Activated T-helper 1 cell treated with anti-CD3 and anti-CD28 coated beads, Interleukin-12 subunit alpha, Interleukin-12 subunit beta, Interleukin-2, Interleukin-4 antibody, amounts not matched to agents 30 ng/mL and 10 ng/mL and 1 ng/mL, durations not matched to agents 14 hours and 24 hours and 36 hours (primary cell): ENCODE measurements at regions not wholly inside any gene's neighbourhood (a gene's known extent, or its start where the extent isn't known, plus 50 kb on each side); places are given as distances from the start of the nearest gene placed in this dataset.

ENCODE experiments used
- DNase-seq: peaks from one replicate; pipeline ENCODE4 v3.0.0; 2021; ENCODE audit warnings: low spot score
- H3K27ac Mint-ChIP-seq: one replicate; pipeline ENCODE4 v1.8.0; 2021; ENCODE audit warnings: mild to moderate bottlenecking, mixed read lengths
- H3K27me3 Mint-ChIP-seq: one replicate; pipeline ENCODE4 v1.8.0; 2022; ENCODE audit warnings: mild to moderate bottlenecking, moderate library complexity, mixed read lengths; ENCODE audit not compliant: insufficient read depth
- H3K36me3 Mint-ChIP-seq: one replicate; pipeline ENCODE4 v1.8.0; 2021; ENCODE audit warnings: low read depth, mixed read lengths
- H3K4me1 Mint-ChIP-seq: one replicate; pipeline ENCODE4 v1.8.0; 2021; ENCODE audit warnings: low read depth, mixed read lengths
- H3K4me3 Mint-ChIP-seq: one replicate; pipeline ENCODE4 v1.8.0; 2021; ENCODE audit warnings: mild to moderate bottlenecking, moderate library complexity, mixed read lengths
- H3K9me3 Mint-ChIP-seq: one replicate; pipeline ENCODE4 v1.8.0; 2021; ENCODE audit warnings: mixed read lengths
- intact Hi-C: fragments of 100-400 bp; cut with micrococcal nuclease; formaldehyde crosslinking; loops from one replicate; pipeline ENCODE4 v1.15.1; 2024

DNA sequence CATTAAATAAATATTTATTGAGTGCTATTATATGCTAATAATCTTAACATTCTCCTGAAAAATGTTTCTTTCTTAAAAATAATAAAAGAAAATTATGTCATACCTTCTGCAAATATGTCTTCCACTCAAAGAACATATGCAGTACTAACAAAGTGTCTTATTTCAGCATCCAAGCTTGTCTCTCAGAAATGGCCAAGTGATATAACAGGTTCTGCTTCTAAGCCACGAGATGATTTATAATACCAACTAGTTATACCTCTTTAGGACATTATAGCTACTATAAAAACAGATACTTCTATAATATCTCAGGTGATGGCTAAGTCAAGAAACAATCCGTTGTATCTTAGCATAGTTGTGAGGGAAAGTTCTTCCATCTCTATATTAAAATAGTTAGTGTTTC lies 128.1 kb upstream of the ARID2 start:
- Mint-ChIP-seq H3K27ac (no peak overlapping the region), H3K36me3 (no peaks in the 10 kb centered on the region), H3K4me3 (no peak overlapping the region), H3K9me3 (peaks cover 11% of the 10 kb centered on the region), H3K4me1 (no peaks in the 10 kb centered on the region), H3K27me3 (peaks cover 7% of the 10 kb centered on the region)
- intact Hi-C loops: no loop called here
- DNase-seq: no peak

DNA sequence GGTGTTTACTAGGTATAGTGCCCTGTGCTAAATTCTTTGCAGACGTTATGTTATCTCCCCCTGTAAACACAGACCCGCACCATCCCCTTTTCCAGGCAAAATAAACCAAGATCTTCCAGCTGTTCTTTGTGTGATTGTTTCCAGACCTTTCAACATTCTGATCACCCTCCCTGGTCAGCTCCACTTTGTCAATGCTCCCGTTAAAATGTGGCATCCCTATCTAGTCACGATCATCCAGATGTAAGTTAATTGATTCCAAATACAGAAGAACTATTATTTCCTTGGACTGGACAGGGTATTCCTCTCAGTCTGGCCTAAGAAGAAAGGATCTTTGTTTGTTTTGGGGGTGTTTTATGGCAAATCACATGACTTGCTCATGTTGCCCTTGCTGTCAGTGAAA lies 127.6 kb upstream of the ARID2 start:
- intact Hi-C loops: no loop called here
- no peak overlapping the region for H3K27ac Mint-ChIP-seq
- no peak overlapping the region for H3K4me3 Mint-ChIP-seq
- H3K4me1 Mint-ChIP-seq: no peaks in the 10 kb centered on the region
- H3K36me3 Mint-ChIP-seq: no peaks in the 10 kb centered on the region
- peaks cover 5% of the 10 kb centered on the region for H3K27me3 Mint-ChIP-seq
- DNase-seq: no peak
- H3K9me3 Mint-ChIP-seq: peaks cover 11% of the 10 kb centered on the region

DNA sequence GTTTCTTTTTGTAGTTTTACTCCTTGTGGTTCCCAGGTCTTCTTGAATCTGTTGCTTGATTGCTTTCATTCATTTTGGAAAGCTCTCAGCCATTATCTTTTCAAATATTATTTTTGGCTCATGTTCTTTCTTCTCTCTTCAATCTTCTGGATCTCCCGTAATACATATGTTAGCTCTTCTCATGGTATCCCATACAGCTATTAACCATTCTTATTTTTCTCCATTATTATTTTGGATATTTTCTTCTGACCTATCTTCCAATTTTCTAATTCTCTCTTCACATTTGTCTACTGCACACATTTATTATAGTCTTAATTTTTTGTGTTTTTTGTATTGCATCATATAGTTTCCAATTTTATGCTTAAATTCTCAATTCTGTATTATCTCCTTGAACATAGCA lies 123.9 kb upstream of the ARID2 start:
- DNase-seq: no peak
- Mint-ChIP-seq H3K27me3 (peaks cover 2% of the 10 kb centered on the region), H3K36me3 (no peaks in the 10 kb centered on the region), H3K4me3 (no peak overlapping the region), H3K9me3 (peaks cover 11% of the 10 kb centered on the region), H3K27ac (no peak overlapping the region), H3K4me1 (no peaks in the 10 kb centered on the region)
- intact Hi-C loops: no loop called here

DNA sequence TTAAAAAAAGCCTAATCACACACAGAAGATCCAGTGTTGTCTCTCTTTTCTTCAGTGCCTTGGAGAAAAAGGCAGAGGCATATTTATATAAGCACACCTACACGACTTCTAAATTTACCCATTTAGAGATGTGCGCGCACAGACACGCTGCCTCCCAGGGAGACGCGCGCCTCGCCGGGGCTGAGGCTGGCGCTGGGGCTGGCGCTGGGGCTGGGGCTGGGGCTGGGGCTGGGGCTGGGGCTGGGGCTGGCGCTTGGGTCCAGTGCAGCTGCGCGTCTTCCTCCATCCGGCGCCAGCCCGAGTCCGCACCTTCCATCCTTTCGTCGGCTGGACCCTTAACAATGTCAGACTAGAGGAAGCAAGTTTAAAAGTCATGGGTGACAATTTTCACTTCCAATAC lies 118.4 kb upstream of the ARID2 start:
- H3K27me3 Mint-ChIP-seq: peaks cover 4% of the 10 kb centered on the region
- no peaks in the 10 kb centered on the region for H3K4me1 Mint-ChIP-seq
- intact Hi-C loops: no loop called here
- no peaks in the 10 kb centered on the region for H3K36me3 Mint-ChIP-seq
- H3K27ac Mint-ChIP-seq: no peak overlapping the region
- DNase-seq: no peak
- no peaks in the 10 kb centered on the region for H3K9me3 Mint-ChIP-seq
- no peak overlapping the region for H3K4me3 Mint-ChIP-seq

DNA sequence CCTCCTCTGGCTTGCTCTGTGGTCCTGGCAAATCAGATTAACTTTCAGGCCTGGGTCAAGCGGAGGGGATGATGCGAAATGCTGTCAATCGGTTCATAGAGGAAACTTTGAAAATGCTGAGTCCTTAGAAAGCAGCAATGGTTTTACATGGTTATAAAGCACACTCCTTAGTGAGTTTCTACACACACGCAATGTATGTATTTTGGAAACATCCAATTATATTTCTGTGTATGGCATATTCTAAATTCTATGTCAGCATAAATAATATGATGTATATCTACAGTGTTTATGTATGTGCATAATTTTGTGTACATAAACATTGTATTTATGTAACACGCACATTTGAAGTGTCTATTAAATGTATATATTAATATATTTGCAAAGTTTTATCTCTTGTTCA lies 118.0 kb upstream of the ARID2 start:
- H3K9me3 Mint-ChIP-seq: no peaks in the 10 kb centered on the region
- no peak for DNase-seq
- no peaks in the 10 kb centered on the region for H3K4me1 Mint-ChIP-seq
- no peaks in the 10 kb centered on the region for H3K36me3 Mint-ChIP-seq
- intact Hi-C loops: no loop called here
- H3K4me3 Mint-ChIP-seq: no peak overlapping the region
- H3K27me3 Mint-ChIP-seq: peaks cover 4% of the 10 kb centered on the region
- H3K27ac Mint-ChIP-seq: no peak overlapping the region

DNA sequence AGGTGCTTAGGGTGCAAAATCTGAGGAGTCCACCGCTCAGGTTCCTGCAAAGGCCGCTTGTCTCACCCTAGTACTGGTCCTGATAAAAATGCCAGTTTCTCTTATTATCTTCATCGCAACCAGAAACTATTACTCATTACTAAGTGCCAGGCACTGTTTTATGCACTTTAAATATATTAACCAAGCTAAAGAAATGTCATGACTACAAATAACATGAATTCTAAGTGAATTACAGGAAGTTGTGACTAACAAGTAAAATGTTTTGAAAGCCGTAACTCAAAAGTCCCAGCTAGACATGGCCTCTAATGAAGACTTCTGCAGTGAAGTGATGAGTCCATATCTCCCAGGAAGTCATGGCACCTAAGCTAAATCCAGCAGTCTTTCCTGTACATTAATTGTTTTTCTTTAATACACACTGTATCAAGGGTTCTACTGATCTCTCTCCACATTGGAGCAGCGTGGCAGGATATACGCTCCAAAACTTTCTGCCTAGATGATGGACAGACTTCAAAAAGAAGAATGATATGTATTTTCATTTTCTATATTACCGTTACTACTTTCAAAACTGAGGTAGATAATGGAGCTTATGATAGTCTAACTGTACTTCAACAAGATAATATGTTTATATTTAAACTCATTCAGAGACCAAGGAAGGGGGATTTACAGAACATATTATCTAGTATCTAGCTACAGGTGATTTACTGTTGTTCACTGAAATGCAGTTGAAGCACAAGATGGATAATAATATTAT lies 117.3 kb upstream of the ARID2 start:
- no peaks in the 10 kb centered on the region for H3K36me3 Mint-ChIP-seq
- no peak overlapping the region for H3K27ac Mint-ChIP-seq
- H3K4me1 Mint-ChIP-seq: no peaks in the 10 kb centered on the region
- H3K27me3 Mint-ChIP-seq: peaks cover 5% of the 10 kb centered on the region
- H3K4me3 Mint-ChIP-seq: no peak overlapping the region
- intact Hi-C loops: no loop called here
- no peaks in the 10 kb centered on the region for H3K9me3 Mint-ChIP-seq
- no peak for DNase-seq

DNA sequence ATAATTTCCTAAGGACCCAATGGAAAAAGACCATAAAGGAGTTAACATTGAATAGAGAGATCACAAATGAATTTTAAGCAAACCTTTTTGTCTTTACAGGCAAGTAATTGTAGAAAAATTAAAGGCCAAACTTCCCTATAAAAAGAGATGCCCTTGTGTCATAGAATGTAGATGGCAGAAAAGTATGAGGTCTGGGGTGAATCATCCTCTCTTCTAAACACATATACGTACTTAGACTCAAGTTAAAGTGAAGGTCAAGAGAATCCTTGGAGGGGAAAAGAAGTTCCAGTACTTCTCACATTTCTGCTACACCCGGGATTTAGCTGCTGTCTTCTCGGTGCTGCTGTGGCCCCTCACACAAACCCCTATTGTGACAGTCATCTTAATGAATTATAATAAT lies 116.2 kb upstream of the ARID2 start:
- Mint-ChIP-seq H3K9me3 (no peaks in the 10 kb centered on the region), H3K4me3 (no peak overlapping the region), H3K36me3 (no peaks in the 10 kb centered on the region), H3K4me1 (no peaks in the 10 kb centered on the region), H3K27ac (no peak overlapping the region), H3K27me3 (peaks cover 6% of the 10 kb centered on the region)
- no peak for DNase-seq
- intact Hi-C loops: no loop called here

DNA sequence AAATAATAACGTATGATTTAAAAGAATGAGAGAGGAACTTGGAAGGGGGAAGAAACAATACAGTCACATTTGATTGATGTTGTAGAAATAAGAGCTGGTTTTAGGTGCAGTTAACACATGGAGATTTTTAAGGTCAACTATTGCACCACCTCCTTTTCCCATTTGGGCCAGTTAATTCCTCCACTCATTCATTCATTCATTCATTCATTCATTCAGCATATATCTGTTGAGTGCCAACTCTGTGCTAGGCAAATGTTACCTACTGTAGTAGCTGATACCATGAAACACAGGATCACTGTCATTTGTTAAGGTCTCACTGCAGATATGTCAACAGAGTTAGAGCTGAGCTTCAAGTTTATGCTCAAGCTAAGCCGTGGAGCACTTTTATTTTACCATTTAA lies 115.7 kb upstream of the ARID2 start:
- Mint-ChIP-seq H3K27me3 (peaks cover 4% of the 10 kb centered on the region), H3K27ac (no peak overlapping the region), H3K36me3 (no peaks in the 10 kb centered on the region), H3K4me1 (no peaks in the 10 kb centered on the region), H3K9me3 (no peaks in the 10 kb centered on the region), H3K4me3 (no peak overlapping the region)
- no peak for DNase-seq
- intact Hi-C loops: no loop called here

DNA sequence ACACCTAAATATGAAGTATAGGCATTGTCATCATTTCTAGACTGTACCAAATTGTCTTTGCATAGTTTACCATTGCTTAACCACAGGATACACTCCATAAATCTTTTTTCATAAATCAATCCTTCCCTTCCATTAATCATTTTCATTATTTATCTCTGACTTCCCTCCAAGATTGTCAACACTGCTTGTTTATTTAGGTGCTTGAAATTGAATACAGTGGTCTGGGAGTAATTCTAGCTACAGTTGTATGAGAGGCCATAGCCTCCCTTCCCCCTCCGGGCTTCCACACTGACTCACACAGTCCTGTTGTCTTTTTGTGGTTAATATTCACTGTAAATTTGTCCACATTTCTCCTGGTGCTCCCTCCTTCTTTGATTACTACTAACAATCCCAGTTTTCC lies 114.2 kb upstream of the ARID2 start:
- Mint-ChIP-seq H3K27me3 (peaks cover 9% of the 10 kb centered on the region), H3K27ac (no peak overlapping the region), H3K36me3 (no peaks in the 10 kb centered on the region), H3K9me3 (no peaks in the 10 kb centered on the region), H3K4me1 (no peaks in the 10 kb centered on the region), H3K4me3 (no peak overlapping the region)
- intact Hi-C loops: no loop called here
- DNase-seq: no peak

DNA sequence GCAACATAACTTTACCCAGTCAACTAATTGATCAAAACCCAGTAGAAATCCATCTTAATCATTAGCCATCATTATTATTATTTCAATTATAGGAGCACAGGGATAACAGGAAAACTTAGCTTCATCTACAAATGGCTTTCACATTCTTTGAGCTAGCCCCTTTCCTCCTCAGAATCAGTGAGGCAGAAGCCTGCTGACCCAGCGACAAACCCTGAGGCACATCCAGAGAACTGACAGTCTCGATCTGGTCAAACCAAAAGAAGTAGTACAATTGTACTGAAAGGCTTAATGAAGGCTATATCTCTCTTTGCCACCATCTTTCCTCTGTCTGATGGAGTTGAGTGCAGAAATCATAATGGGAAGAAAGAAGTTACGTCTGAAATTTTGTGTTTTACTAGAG lies 109.8 kb upstream of the ARID2 start:
- H3K9me3 Mint-ChIP-seq: peaks cover 4% of the 10 kb centered on the region
- intact Hi-C loops: no loop called here
- no peak for DNase-seq
- H3K27ac Mint-ChIP-seq: no peak overlapping the region
- no peaks in the 10 kb centered on the region for H3K4me1 Mint-ChIP-seq
- peaks cover 11% of the 10 kb centered on the region for H3K27me3 Mint-ChIP-seq
- no peaks in the 10 kb centered on the region for H3K36me3 Mint-ChIP-seq
- H3K4me3 Mint-ChIP-seq: no peak overlapping the region

DNA sequence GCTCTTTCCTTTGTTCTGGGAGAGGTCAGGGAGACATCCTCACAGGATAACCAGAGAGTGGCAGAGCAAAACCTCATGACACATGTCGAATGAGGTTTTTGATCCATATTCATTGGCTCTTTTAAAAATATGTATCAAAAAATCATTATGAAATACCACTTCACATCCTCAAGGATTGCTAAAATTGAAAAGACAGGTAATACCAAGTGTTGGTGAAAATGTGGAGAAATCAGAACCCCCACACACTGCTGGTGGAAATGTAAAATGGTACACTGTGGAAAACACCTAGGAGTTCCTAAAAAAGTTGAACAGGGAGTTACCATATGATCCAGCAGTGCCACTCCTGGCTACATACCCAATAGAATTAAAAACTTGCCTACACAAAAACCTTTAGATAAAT lies 107.8 kb upstream of the ARID2 start:
- Mint-ChIP-seq H3K4me1 (no peaks in the 10 kb centered on the region), H3K27ac (no peak overlapping the region), H3K27me3 (peaks cover 12% of the 10 kb centered on the region), H3K4me3 (no peak overlapping the region), H3K36me3 (no peaks in the 10 kb centered on the region), H3K9me3 (peaks cover 4% of the 10 kb centered on the region)
- intact Hi-C loops: no loop called here
- DNase-seq: no peak

DNA sequence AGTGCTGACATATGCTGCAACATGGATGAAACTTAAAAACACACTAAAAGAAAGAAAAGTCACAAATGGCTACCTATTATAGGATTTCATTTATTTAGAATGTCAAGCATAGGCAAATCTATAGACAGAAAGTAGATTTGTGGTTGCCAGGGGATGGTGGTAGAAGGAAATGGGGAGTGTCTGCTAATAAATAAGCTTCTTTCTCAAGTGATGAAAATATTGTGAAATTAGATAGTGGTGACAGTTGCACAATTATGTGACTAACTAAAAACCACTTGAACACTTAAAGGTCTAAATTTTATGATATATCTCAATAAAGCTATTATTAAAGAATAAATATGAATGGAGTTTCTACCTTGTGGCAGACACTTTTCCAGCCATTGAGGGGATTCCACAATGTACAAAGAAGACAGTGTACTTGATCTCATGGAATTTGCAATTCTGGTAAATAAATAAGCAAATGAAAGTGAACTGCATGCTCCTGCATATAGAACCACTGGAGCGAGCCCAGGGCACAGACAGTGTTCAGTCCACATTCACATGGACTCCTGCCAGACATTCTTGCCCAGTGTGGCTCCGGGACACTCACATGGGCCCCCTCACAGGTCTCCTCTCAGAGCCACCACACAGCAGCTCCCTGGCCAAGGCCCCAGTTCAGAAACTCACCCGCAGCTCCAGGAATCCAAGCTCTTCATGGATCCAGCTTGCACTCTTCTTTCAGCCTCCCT lies 107.1 kb upstream of the ARID2 start:
- Mint-ChIP-seq H3K36me3 (no peaks in the 10 kb centered on the region), H3K4me3 (no peak overlapping the region), H3K4me1 (no peaks in the 10 kb centered on the region), H3K27me3 (peaks cover 18% of the 10 kb centered on the region), H3K9me3 (peaks cover 4% of the 10 kb centered on the region), H3K27ac (no peak overlapping the region)
- intact Hi-C loops: no loop called here
- no peak for DNase-seq

DNA sequence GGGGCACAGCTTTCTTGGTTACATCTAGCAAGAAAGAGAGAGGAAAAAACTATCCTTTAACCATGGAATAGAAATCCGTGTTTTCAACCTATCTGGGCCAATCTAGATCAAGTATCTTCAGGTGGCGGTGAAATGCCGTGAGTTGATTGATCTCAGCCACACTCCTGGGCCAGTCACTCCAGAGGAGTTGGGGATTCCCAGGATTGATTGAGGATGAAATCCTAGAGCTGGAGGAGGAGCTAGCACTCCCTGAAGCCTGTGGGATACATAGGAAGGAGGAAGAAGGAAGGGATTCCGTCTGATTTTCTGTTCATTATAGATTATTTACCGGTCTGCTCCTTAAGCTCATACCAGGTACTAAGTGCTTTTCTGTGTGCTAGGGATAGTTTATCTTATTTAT lies 106.3 kb upstream of the ARID2 start:
- Mint-ChIP-seq H3K27ac (no peak overlapping the region), H3K27me3 (peaks cover 24% of the 10 kb centered on the region), H3K36me3 (no peaks in the 10 kb centered on the region), H3K4me1 (no peaks in the 10 kb centered on the region), H3K4me3 (no peak overlapping the region), H3K9me3 (peaks cover 4% of the 10 kb centered on the region)
- intact Hi-C loops: no loop called here
- DNase-seq: no peak
